MM.1S (cell line): ENCODE measurements at regions not wholly inside any gene's neighbourhood (a gene's known extent, or its start where the extent isn't known, plus 50 kb on each side); places are given as distances from the start of the nearest gene placed in this dataset.
"Not testable (repeated sequence)": the region's sequence is repeated elsewhere in the genome, so short reads cannot be mapped to it uniquely, and the experiment has no call there.

ENCODE experiments used
- DNase-seq: peaks from one replicate; pipeline ENCODE4 v3.0.0-alpha.2; 2015
- H2AFZ ChIP-seq: fragments of 300-600 bp; sonication (generic); 2 replicates; pipeline ENCODE4 v1.6.0; 2016; ENCODE audit warnings: antibody characterized with exemption, low read length
- H3F3A ChIP-seq: fragments of 300-600 bp; sonication (generic); 2 replicates; pipeline ENCODE4 v1.6.1; 2016; ENCODE audit warnings: mild to moderate bottlenecking, antibody characterized with exemption, low read length, moderate library complexity, mixed read lengths; ENCODE audit not compliant: insufficient read depth
- H3K27ac ChIP-seq: fragments of 300-600 bp; sonication (generic); 2 replicates; pipeline ENCODE4 v1.5.1; 2016; ENCODE audit warnings: mild to moderate bottlenecking, low read length
- H3K27me3 ChIP-seq: fragments of 300-600 bp; sonication (generic); replicated peaks from 2 replicates; pipeline ENCODE4 v1.6.0; 2016; ENCODE audit warnings: low read length; ENCODE audit not compliant: insufficient read depth
- H3K36me3 ChIP-seq: fragments of 300-600 bp; sonication (generic); replicated peaks from 2 replicates; pipeline ENCODE4 v1.6.1; 2016; ENCODE audit warnings: mild to moderate bottlenecking, low read length, mixed read lengths; ENCODE audit not compliant: insufficient read depth
- H3K4me1 ChIP-seq: fragments of 300-600 bp; sonication (generic); 2 replicates; pipeline ENCODE4 v1.6.1; 2016; ENCODE audit warnings: low read length, mixed read lengths
- H3K4me2 ChIP-seq: fragments of 300-600 bp; sonication (generic); 2 replicates; pipeline ENCODE4 v1.6.0; 2016; ENCODE audit warnings: low read depth, low read length
- H3K4me3 ChIP-seq: fragments of 300-600 bp; sonication (generic); 2 replicates; pipeline ENCODE4 v1.5.1; 2016; ENCODE audit warnings: low read length, mixed read lengths
- H3K79me2 ChIP-seq: fragments of 300-600 bp; sonication (generic); 2 replicates; pipeline ENCODE4 v1.6.1; 2016; ENCODE audit warnings: mixed run types, low read length, mixed read lengths
- H3K9ac ChIP-seq: fragments of 300-600 bp; sonication (generic); 2 replicates; pipeline ENCODE4 v1.6.1; 2016; ENCODE audit warnings: low read length, mixed read lengths
- H3K9me2 ChIP-seq: fragments of 300-600 bp; sonication (generic); replicated peaks from 2 replicates; pipeline ENCODE4 v1.6.1; 2016; ENCODE audit warnings: mild to moderate bottlenecking, low read length, mixed read lengths; ENCODE audit not compliant: insufficient read depth
- H3K9me3 ChIP-seq: fragments of 300-600 bp; sonication (generic); replicated peaks from 2 replicates; pipeline ENCODE4 v1.6.1; 2016; ENCODE audit warnings: mild to moderate bottlenecking, low read length, mixed read lengths; ENCODE audit not compliant: insufficient read depth
- H4K20me1 ChIP-seq: fragments of 300-600 bp; sonication (generic); 2 replicates; pipeline ENCODE4 v1.6.1; 2016; ENCODE audit warnings: mild to moderate bottlenecking, low read length, moderate library complexity, mixed read lengths; ENCODE audit not compliant: insufficient read depth
- CTCF ChIP-seq: fragments of 300-600 bp; sonication (generic); IDR thresholded peaks from 2 replicates; pipeline ENCODE4 v1.5.1; 2016; ENCODE audit warnings: antibody characterized with exemption, low read length, mixed read lengths
- EZH2 ChIP-seq: fragments of 300-600 bp; sonication (generic); optimal IDR thresholded peaks from 2 replicates; pipeline ENCODE3; 2017; ENCODE audit warnings: low read depth, mild to moderate bottlenecking, antibody characterized with exemption, low read length, mixed read lengths
- EZH2phosphoT487 ChIP-seq: fragments of 300-600 bp; sonication (generic); IDR thresholded peaks from 2 replicates; pipeline ENCODE4 v1.6.1; 2018; ENCODE audit warnings: antibody characterized with exemption, low read length

DNA sequence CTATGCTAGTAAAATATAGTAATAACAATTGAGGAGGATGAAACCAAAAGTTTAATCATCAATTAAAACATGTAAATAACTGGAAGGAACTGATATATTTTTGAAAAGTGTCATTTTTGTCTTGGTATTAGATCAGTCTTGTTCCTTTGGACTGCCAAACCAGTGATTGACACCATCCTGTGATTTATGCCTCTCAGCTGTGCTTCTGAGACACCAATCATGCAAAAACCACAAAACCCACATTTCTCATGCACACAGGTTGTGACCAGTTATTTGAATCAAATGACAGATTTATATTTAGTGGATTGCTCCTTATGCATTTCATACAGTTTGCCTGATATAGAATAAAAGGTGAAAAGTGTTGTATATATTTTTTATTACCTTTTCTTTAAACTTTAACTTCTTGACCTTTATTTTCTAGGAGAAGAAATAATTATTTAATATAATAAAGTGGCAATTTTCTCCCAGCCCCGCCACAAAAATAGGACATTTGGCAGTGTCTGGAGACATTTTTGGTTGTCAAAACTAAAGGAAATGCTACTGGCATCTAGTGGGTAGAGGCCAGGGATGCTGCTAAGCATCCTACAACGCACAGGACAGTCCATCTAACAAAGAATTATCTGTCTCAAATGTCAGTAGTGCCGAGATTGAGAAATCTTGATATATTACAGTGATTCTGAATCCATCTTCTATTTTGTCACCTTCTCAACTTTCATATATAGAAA is 383.6 kb downstream of the BCKDHB start:
- Histone ChIP-seq H3K4me2 (no peak overlapping the region), H3F3A (no peaks in the 10 kb centered on the region; the same call in 1 of the 2 replicates), H3K4me1 (no peaks in the 10 kb centered on the region), H4K20me1 (no peaks in the 10 kb centered on the region), H3K9me2 (no peaks in the 10 kb centered on the region), H3K27me3 (no peaks in the 10 kb centered on the region), H3K9me3 (no peaks in the 10 kb centered on the region), H3K79me2 (no peaks in the 10 kb centered on the region), H3K36me3 (no peaks in the 10 kb centered on the region), H3K27ac (no peak overlapping the region), H2AFZ (no peak overlapping the region), H3K4me3 (no peak overlapping the region), H3K9ac (no peak overlapping the region)
- peak; percentile 71 for DNase-seq
- no peak for TF ChIP-seq EZH2phosphoT487
- no peak for TF ChIP-seq EZH2
- TF ChIP-seq CTCF, result no peak

- no peaks in the 10 kb centered on the region for H3K9me3 ChIP-seq
- TF ChIP-seq EZH2phosphoT487 (no peak), EZH2 (no peak), CTCF (no peak)
- H3K79me2 ChIP-seq, result no peaks in the 10 kb centered on the region
- H3K36me3 ChIP-seq, result no peaks in the 10 kb centered on the region
- H3K9me2 ChIP-seq, result no peaks in the 10 kb centered on the region
- H3K27ac ChIP-seq, result no peak overlapping the region
- H3F3A ChIP-seq, result no peaks in the 10 kb centered on the region; the same call in 1 of the 2 replicates
- no peaks in the 10 kb centered on the region for H4K20me1 ChIP-seq
- H3K4me1 ChIP-seq, result no peaks in the 10 kb centered on the region
- H2AFZ ChIP-seq, result no peak overlapping the region
- no peak overlapping the region for H3K4me3 ChIP-seq
- no peak for DNase-seq
- H3K9ac ChIP-seq, result no peak overlapping the region
- H3K27me3 ChIP-seq, result no peaks in the 10 kb centered on the region
- H3K4me2 ChIP-seq, result no peak overlapping the region
Observed at GRCh38 chr6:80488190-80488589, 381.7 kb downstream of the BCKDHB start.

DNA sequence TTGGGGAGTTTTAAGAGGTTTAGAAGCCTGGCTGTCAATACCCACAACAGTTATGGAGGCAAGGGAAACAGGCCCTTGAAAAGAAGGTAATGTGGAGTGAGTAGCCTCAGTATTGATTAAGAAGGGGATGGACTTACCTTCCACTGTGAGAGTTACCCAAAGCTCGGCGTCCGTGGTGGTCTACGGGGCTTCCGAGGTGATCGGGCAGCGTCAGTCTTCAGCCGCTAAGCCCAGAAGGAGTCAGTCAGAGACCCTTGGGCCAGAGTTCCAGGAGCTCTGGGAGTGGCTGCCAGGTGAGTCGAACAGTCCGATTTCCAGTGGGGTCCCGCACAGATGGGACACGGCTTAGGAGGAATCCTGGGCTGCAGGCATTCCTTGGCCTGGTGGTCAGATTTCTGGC is 379.0 kb downstream of the BCKDHB start:
- H3K27ac ChIP-seq, H3F3A ChIP-seq, H3K4me3 ChIP-seq, H3K9me2 ChIP-seq, H3K27me3 ChIP-seq, H2AFZ ChIP-seq, H3K4me1 ChIP-seq, DNase-seq, H4K20me1 ChIP-seq, H3K79me2 ChIP-seq, H3K36me3 ChIP-seq, H3K4me2 ChIP-seq, H3K9ac ChIP-seq, H3K9me3 ChIP-seq: not testable (repeated sequence)

- Histone ChIP-seq H3K79me2 (no peaks in the 10 kb centered on the region), H4K20me1 (no peaks in the 10 kb centered on the region), H3K9me2 (no peaks in the 10 kb centered on the region), H3K4me2 (no peak overlapping the region), H3K36me3 (no peaks in the 10 kb centered on the region), H3K27me3 (no peaks in the 10 kb centered on the region), H3K9me3 (no peaks in the 10 kb centered on the region), H2AFZ (no peak overlapping the region), H3K4me3 (no peak overlapping the region), H3K9ac (no peak overlapping the region), H3K4me1 (peaks cover 16% of the 10 kb centered on the region), H3K27ac (no peak overlapping the region), H3F3A (peaks cover 3% of the 10 kb centered on the region; the same call in 1 of the 2 replicates)
- no peak for DNase-seq
- TF ChIP-seq EZH2phosphoT487 (no peak), CTCF (no peak), EZH2 (no peak)
Observed at GRCh38 chr6:80482056-80482455, 375.6 kb downstream of the BCKDHB start.
